B cell (primary cell): ENCODE measurements at regions not wholly inside any gene's neighbourhood (a gene's known extent, or its start where the extent isn't known, plus 50 kb on each side); places are given as distances from the start of the nearest gene placed in this dataset.

ENCODE experiments used
- ATAC-seq: fragments of 200-7000 bp; cut with Tn5 transposase; one replicate; pipeline ENCODE4 v1.10.0; 2021; ENCODE audit warnings: low read depth, mild to moderate bottlenecking, moderate number of reproducible peaks, moderate library complexity
- CTCF ChIA-PET: fragments of 350-600 bp; sonication (Branson Sonifier 250); formaldehyde crosslinking; loops from one replicate; lab custom pipeline; 2021; ENCODE audit warnings: antibody characterized with exemption, inconsistent platforms; lab: Charles Lee
- POLR2A ChIA-PET: fragments of 350-600 bp; sonication (Branson Sonifier 250); formaldehyde crosslinking; loops from one replicate; lab custom pipeline; 2021; ENCODE audit warnings: antibody characterized with exemption; lab: Charles Lee
- DNase-seq: peaks from one replicate; pipeline ENCODE4 v3.0.0; 2013
- H2AFZ ChIP-seq: 2 replicates; pipeline ENCODE4 v1.6.1; 2012; ENCODE audit warnings: mild to moderate bottlenecking, low read depth, low read length; ENCODE audit not compliant: insufficient read depth, poor library complexity, severe bottlenecking
- H3K27ac ChIP-seq, 2 donors: 1 replicate in 1 of 2; 2 replicates in 1 of 2; pipeline ENCODE4 v1.5.1; 2012 to 2013; ENCODE audit warnings: low read length in 2 of 2, mild to moderate bottlenecking in 2 of 2, moderate library complexity in 1 of 2
- H3K27me3 ChIP-seq, 4 experiments: fragments of 200-600 bp in 1 of 4; sonication (generic) in 1 of 4; replicated peaks in 1 of 4; 1 replicate in 2 of 4; 2 replicates in 2 of 4; pipeline versions ENCODE4 v1.6.1 to v1.7.0; 2013 to 2016; ENCODE audit warnings: low read length in 3 of 4, mild to moderate bottlenecking in 2 of 4, mixed read lengths in 1 of 4, moderate library complexity in 1 of 4; ENCODE audit not compliant: insufficient read depth in 4 of 4, control insufficient read depth in 3 of 4; ENCODE audit errors: control extremely low read depth in 1 of 4
- H3K36me3 ChIP-seq, 2 experiments: replicated peaks in 1 of 2; 1 replicate in 1 of 2; 2 replicates in 1 of 2; pipeline versions ENCODE4 v1.6.1 to v1.7.1; 2013; ENCODE audit warnings: low read length in 1 of 2; ENCODE audit not compliant: insufficient read depth in 2 of 2, control insufficient read depth in 1 of 2; ENCODE audit errors: control extremely low read depth in 1 of 2, extremely low read depth in 1 of 2
- H3K4me1 ChIP-seq, 2 donors: fragments of 200-600 bp in 1 of 2; sonication (generic) in 1 of 2; 1 replicate in 1 of 2; 2 replicates in 1 of 2; pipeline versions ENCODE4 v1.5.1 to v1.6.1; 2013 to 2017; ENCODE audit warnings: low read length in 2 of 2; ENCODE audit not compliant: control insufficient read depth in 2 of 2, insufficient read depth in 2 of 2
- H3K4me2 ChIP-seq: replicated peaks from 2 replicates; pipeline ENCODE3; 2012; ENCODE audit warnings: mild to moderate bottlenecking, low read depth, low read length; ENCODE audit not compliant: poor library complexity, severe bottlenecking
- H3K4me3 ChIP-seq, 5 experiments: fragments of 200-600 bp in 1 of 5; sonication (generic) in 1 of 5; 1 replicate in 3 of 5; 2 replicates in 2 of 5; pipeline versions ENCODE4 v1.5.1 to v1.7.0; 2011 to 2016; ENCODE audit warnings: low read length in 4 of 5, mild to moderate bottlenecking in 4 of 5, low read depth in 2 of 5, control low read depth in 1 of 5, moderate library complexity in 1 of 5; ENCODE audit not compliant: insufficient read depth in 1 of 5; ENCODE audit errors: control extremely low read depth in 1 of 5, extremely low read depth in 1 of 5
- H3K79me2 ChIP-seq: fragments of 200-600 bp; sonication (generic); one replicate; pipeline ENCODE4 v1.6.0; 2016; ENCODE audit warnings: low read length; ENCODE audit not compliant: control insufficient read depth, insufficient read depth
- H3K9ac ChIP-seq: fragments of 200-600 bp; sonication (generic); 2 replicates; pipeline ENCODE4 v1.6.1; 2017; ENCODE audit warnings: mild to moderate bottlenecking, low read length, moderate library complexity
- H3K9me3 ChIP-seq, 3 donors: one replicate each; pipeline versions ENCODE4 v1.6.1 to v1.7.1; 2013; ENCODE audit warnings: low read length in 2 of 3; ENCODE audit not compliant: control insufficient read depth in 2 of 3, insufficient read depth in 1 of 3; ENCODE audit errors: control extremely low read depth in 1 of 3
- H4K20me1 ChIP-seq: 2 replicates; pipeline ENCODE4 v1.6.0; 2012; ENCODE audit warnings: mild to moderate bottlenecking, low read length; ENCODE audit not compliant: insufficient read depth, control insufficient read depth, poor library complexity, severe bottlenecking
- H3K27ac Mint-ChIP-seq: one replicate; pipeline ENCODE4 v1.8.0; 2021; ENCODE audit warnings: mixed read lengths
- H3K27me3 Mint-ChIP-seq: one replicate; pipeline ENCODE4 v1.8.0; 2021; ENCODE audit warnings: mixed read lengths
- H3K4me1 Mint-ChIP-seq: one replicate; pipeline ENCODE4 v1.8.0; 2021; ENCODE audit warnings: mixed read lengths
- H3K4me3 Mint-ChIP-seq: one replicate; pipeline ENCODE4 v1.8.0; 2021; ENCODE audit warnings: mixed read lengths
- H3K9me3 Mint-ChIP-seq: one replicate; pipeline ENCODE4 v1.8.0; 2022; ENCODE audit warnings: mixed read lengths; ENCODE audit not compliant: insufficient read depth
- EZH2 ChIP-seq: IDR thresholded peaks from 2 replicates; pipeline ENCODE4 v1.6.1; 2012; ENCODE audit warnings: borderline replicate concordance, low read depth, mild to moderate bottlenecking, moderate library complexity, low read length; ENCODE audit not compliant: insufficient read depth, poor library complexity, severe bottlenecking
- WGBS: methylation state at CpG from one replicate; pipeline ENCODE4 v1.1.5; 2013; ENCODE audit warnings: missing lambda C conversion rate; ENCODE audit not compliant: insufficient coverage; 5-methylcytosine and 5-hydroxymethylcytosine counted together
- intact Hi-C: fragments of 100-400 bp; cut with micrococcal nuclease; formaldehyde crosslinking; loops from one replicate; pipeline ENCODE4 v1.10.0; 2022
- TF ChIP-seq, protein P1 (sequence below): fragments of 200-600 bp; IDR thresholded peaks from one replicate; pipeline ENCODE4 v1.8.0; 2022; ENCODE audit warnings: antibody characterized with exemption, mild to moderate bottlenecking

DNA sequence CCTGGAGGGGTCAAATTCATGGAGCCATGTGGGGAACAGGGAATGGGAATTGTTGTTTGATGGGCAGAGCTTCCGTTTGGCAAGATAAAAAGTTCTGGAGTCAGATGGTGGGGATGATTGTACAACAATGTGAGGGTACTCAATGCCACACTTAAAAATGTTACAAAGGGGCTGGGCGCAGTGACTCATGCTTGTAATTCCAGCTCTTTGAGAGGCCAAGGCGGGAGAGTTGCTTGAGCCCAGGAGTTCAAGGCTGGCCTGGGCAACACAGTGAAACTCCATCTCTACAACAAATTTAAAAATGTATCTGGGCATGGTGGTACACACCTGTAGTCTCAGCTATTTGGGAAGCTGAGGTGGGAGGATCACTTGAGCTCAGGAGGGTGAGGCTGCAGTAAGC lies 66.0 kb upstream of the DIO3 start:
- Mint-ChIP-seq H3K9me3 (peaks cover 3% of the 10 kb centered on the region), H3K27me3 (peaks cover 25% of the 10 kb centered on the region), H3K4me1 (no peaks in the 10 kb centered on the region), H3K4me3 (no peak overlapping the region), H3K27ac (no peak overlapping the region)
- no peak for TF ChIP-seq EZH2
- TF ChIP-seq, protein P1, sequence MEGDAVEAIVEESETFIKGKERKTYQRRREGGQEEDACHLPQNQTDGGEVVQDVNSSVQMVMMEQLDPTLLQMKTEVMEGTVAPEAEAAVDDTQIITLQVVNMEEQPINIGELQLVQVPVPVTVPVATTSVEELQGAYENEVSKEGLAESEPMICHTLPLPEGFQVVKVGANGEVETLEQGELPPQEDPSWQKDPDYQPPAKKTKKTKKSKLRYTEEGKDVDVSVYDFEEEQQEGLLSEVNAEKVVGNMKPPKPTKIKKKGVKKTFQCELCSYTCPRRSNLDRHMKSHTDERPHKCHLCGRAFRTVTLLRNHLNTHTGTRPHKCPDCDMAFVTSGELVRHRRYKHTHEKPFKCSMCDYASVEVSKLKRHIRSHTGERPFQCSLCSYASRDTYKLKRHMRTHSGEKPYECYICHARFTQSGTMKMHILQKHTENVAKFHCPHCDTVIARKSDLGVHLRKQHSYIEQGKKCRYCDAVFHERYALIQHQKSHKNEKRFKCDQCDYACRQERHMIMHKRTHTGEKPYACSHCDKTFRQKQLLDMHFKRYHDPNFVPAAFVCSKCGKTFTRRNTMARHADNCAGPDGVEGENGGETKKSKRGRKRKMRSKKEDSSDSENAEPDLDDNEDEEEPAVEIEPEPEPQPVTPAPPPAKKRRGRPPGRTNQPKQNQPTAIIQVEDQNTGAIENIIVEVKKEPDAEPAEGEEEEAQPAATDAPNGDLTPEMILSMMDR = no peak
- Histone ChIP-seq H3K4me2 (no peak overlapping the region), H3K27me3 (peaks cover 0 to 4% (median 0%) of the 10 kb centered on the region in 4 experiments), H3K36me3 (no peaks in the 10 kb centered on the region), H3K9me3 (peaks cover 0 to 16% (median 0%) of the 10 kb centered on the region in 3 donors), H2AFZ (no peak overlapping the region), H4K20me1 (no peaks in the 10 kb centered on the region), H3K27ac (no peak overlapping the region), H3K4me1 (no peaks in the 10 kb centered on the region), H3K4me3 (no peak overlapping the region), H3K9ac (no peak overlapping the region), H3K79me2 (no peaks in the 10 kb centered on the region)
- ChIA-PET CTCF (no interaction called here), POLR2A (no interaction called here)
- DNase-seq = no peak
- no peak for ATAC-seq
- WGBS = 100% methylated on average over 2 of the region's 3 CpGs
- intact Hi-C loops = no loop called here

DNA sequence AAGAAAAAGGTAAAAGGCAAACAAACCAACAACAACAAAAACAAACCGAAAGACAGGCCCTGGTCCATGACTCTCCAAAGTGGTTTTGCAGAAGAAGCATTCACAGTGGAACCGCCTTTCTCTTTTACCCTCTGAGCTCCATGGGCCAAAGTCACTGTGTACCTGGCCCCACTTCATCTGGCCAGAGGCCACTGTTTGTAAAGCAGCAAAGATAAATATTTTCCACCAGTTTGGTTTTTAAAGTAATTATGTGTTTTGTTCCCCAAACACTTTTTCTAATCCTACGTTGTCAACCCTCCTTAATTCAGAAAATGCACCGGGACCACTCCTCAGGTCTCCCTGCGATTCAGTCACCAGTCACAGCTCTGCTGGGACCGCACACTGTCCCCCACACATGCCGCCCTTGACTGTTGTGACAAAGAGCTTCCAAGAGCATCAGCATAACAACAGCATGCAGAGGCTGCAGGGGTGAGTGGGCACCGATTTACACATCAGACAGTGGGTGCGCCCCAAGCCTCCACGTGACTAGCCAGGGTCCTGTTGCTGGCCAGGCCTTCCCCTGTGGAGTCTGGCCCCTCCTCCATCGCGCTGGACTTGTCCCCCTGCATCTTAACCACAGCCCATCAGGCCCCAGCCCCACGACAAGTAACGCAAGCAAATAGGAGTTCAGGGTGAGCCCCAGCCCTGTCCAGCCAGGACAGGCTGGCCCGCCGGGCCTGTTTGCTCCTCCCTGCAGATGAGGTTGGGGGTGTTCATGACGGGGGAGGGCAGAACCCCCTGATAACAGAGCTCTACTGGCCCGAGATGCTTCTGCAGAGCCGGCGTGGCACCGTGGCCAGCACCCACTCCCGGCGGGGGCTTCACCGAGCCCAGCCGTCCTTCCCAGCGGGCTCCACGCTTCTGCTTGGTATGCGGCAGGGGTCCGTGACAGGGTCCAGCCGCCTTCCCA lies 65.2 kb upstream of the DIO3 start:
- H3K27me3 ChIP-seq = peaks cover 0 to 4% (median 0%) of the 10 kb centered on the region in 4 experiments
- H3K27me3 Mint-ChIP-seq = peaks cover 19% of the 10 kb centered on the region

More for the DNA sequence above, 65.2 kb upstream of the DIO3 start:
- H4K20me1 ChIP-seq = no peaks in the 10 kb centered on the region
- no peaks in the 10 kb centered on the region for H3K79me2 ChIP-seq
- no peak overlapping the region for H3K9ac ChIP-seq
- DNase-seq (no peak), ATAC-seq (no peak)
- TF ChIP-seq EZH2 = no peak
- TF ChIP-seq, protein P1 = no peak
- ChIA-PET CTCF (no interaction called here), POLR2A (no interaction called here)
- no peak overlapping the region for H3K27ac Mint-ChIP-seq
- H3K4me3 Mint-ChIP-seq = no peak overlapping the region
- intact Hi-C loops = no loop called here
- H3K36me3 ChIP-seq = no peaks in the 10 kb centered on the region
- no peaks in the 10 kb centered on the region for H3K4me1 ChIP-seq
- no peak overlapping the region for H3K27ac ChIP-seq
- no peak overlapping the region for H3K4me2 ChIP-seq
- 73% methylated on average over 29 of the region's 30 CpGs for WGBS
- H3K4me1 Mint-ChIP-seq = no peaks in the 10 kb centered on the region
- no peak overlapping the region for H2AFZ ChIP-seq
- peaks cover 0 to 18% (median 0%) of the 10 kb centered on the region in 3 donors for H3K9me3 ChIP-seq
- no peak overlapping the region for H3K4me3 ChIP-seq
- H3K9me3 Mint-ChIP-seq = peaks cover 3% of the 10 kb centered on the region
